ENCODE measurements at regions not wholly inside any gene's neighbourhood (a gene's known extent, or its start where the extent isn't known, plus 50 kb on each side); places are given as distances from the start of the nearest gene placed in this dataset.

- TF ChIP-seq TARDBP (CRISPR knock-in tag; IDR thresholded peaks at IDR 0.05) (no peak), HINFP (CRISPR knock-in tag; IDR thresholded peaks at IDR 0.05; ENCODE audit: low read depth) (no peak), SMC3 (IDR thresholded peaks at IDR 0.05; ENCODE audit: low read length) (no peak), ZFP62 (CRISPR knock-in tag; IDR thresholded peaks at IDR 0.05) (no peak), CEBPB (IDR thresholded peaks at IDR 0.05; ENCODE audit: borderline replicate concordance, low read depth, low read length) (no peak), PREB (CRISPR knock-in tag; IDR thresholded peaks at IDR 0.05) (no peak), CTCF (CRISPR knock-in tag; IDR thresholded peaks at IDR 0.05) (no peak), JUND (CRISPR knock-in tag; IDR thresholded peaks at IDR 0.05) (no peak)
These were observed 383.3 kb upstream of the SLC30A5 start for GRCh38 chr5:68710514-68710913.

Data from HepG2 (cell line).